ENCODE measurements at regions not wholly inside any gene's neighbourhood (a gene's known extent, or its start where the extent isn't known, plus 50 kb on each side); places are given as distances from the start of the nearest gene placed in this dataset.

DNA sequence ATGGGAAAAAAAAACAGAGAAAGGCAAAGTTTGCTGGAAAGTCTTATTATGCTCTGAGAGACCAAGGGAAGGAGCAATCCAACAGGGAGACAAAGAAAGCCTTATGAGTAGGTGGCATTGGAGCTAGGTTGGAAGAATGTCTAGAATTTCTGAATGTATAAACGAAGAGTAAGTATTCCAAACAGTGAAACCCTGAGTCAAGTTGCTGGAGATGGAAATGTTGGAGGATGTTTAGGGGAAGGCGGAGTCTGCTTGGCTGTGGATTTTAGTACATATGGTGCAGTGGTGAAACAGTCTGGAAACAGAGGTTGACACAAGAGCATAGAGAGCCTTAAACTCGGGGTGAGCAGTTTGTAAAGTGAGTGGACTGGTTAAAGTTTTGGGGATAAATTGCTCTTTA, 314.8 kb upstream of the CADM1 start:
- no peak for DNase-seq
- Histone ChIP-seq H3K4me1 (ENCODE audit: control insufficient read depth in 1 of 2, insufficient read depth in 2 of 2, low read depth in 1 of 2, low read length in 1 of 2) (no peaks in the 10 kb centered on the region; a peak in 1 of 4 replicates), H3K9me3 (0 out of 2 replicates have a peak, but pooled peaks cover 6% of the 10 kb centered on the region), H3K4me2 (no peak overlapping the region), H3K79me2 (ENCODE audit: insufficient read depth) (no peaks in the 10 kb centered on the region), H3K36me3 (replicated peaks in 1 of 2; ENCODE audit: control insufficient read depth in 1 of 2, insufficient read depth in 2 of 2, low read length in 1 of 2) (no peaks in the 10 kb centered on the region), H3K27ac (ENCODE audit: low read depth in 2 of 2, low read length in 1 of 2) (no peak overlapping the region), H3F3A (replicated peaks; ENCODE audit: insufficient read depth) (no peaks in the 10 kb centered on the region), H2AFZ (ENCODE audit: low read depth) (no peak overlapping the region), H3K9me2 (no peaks in the 10 kb centered on the region), H3K9ac (no peak overlapping the region), H3K4me3 (ENCODE audit: low read depth in 2 of 2, low read length in 1 of 2) (no peak overlapping the region), H3K27me3 (ENCODE audit: insufficient read depth) (no peaks in the 10 kb centered on the region), H4K20me1 (ENCODE audit: insufficient read depth) (no peaks in the 10 kb centered on the region)
- CTCF ChIA-PET, result interaction anchor here (1.2 kb wide), 1 partner anchor 17 kb away, joined by 4 read pairs; no protein-coding TSS in a partner anchor
- POLR2A ChIA-PET, result no interaction called here
- no peak for TF ChIP-seq SIN3A (IDR thresholded peaks at IDR 0.05; ENCODE audit: borderline replicate concordance, low read depth, low read length)
- TF ChIP-seq MAX (IDR thresholded peaks at IDR 0.05; ENCODE audit: low read depth), result no peak
- TF ChIP-seq, protein P1, sequence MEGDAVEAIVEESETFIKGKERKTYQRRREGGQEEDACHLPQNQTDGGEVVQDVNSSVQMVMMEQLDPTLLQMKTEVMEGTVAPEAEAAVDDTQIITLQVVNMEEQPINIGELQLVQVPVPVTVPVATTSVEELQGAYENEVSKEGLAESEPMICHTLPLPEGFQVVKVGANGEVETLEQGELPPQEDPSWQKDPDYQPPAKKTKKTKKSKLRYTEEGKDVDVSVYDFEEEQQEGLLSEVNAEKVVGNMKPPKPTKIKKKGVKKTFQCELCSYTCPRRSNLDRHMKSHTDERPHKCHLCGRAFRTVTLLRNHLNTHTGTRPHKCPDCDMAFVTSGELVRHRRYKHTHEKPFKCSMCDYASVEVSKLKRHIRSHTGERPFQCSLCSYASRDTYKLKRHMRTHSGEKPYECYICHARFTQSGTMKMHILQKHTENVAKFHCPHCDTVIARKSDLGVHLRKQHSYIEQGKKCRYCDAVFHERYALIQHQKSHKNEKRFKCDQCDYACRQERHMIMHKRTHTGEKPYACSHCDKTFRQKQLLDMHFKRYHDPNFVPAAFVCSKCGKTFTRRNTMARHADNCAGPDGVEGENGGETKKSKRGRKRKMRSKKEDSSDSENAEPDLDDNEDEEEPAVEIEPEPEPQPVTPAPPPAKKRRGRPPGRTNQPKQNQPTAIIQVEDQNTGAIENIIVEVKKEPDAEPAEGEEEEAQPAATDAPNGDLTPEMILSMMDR (IDR thresholded peaks at IDR 0.05), result no peak
- TF ChIP-seq REST (IDR thresholded peaks at IDR 0.05; ENCODE audit: low read depth, low read length), result no peak
- no peak for TF ChIP-seq MXI1 (IDR thresholded peaks at IDR 0.05; ENCODE audit: low read depth, low read length)
- no peak for TF ChIP-seq POLR2AphosphoS5 (IDR thresholded peaks at IDR 0.05; ENCODE audit: low read depth, low read length)
- no peak for TF ChIP-seq TEAD4 (IDR thresholded peaks at IDR 0.05; ENCODE audit: borderline replicate concordance, insufficient read depth)
- no peak for TF ChIP-seq RXRA (IDR thresholded peaks at IDR 0.05; ENCODE audit: borderline replicate concordance, low read depth)
- TF ChIP-seq TCF12 (IDR thresholded peaks at IDR 0.05), result no peak
- TF ChIP-seq ELF1 (IDR thresholded peaks at IDR 0.05), result no peak
- no peak for TF ChIP-seq SMC3 (IDR thresholded peaks at IDR 0.05; ENCODE audit: low read depth, low read length)
- no peak for TF ChIP-seq RAD21 (IDR thresholded peaks at IDR 0.05; ENCODE audit: low read length)
- TF ChIP-seq NRF1 (IDR thresholded peaks at IDR 0.05; ENCODE audit: low read depth, low read length), result no peak
- no peak for TF ChIP-seq YY1 (IDR thresholded peaks at IDR 0.05; ENCODE audit: low read depth)
- TF ChIP-seq JUND (IDR thresholded peaks at IDR 0.05), result no peak
- TF ChIP-seq PBX3 (IDR thresholded peaks at IDR 0.05), result no peak
- no peak for TF ChIP-seq EZH2phosphoT487 (IDR thresholded peaks at IDR 0.05; ENCODE audit: borderline replicate concordance, low read depth)
- WGBS (ENCODE audit: low lambda C conversion rate), result 23% methylated on average over 3 of the region's 3 CpGs

Data from SK-N-SH (cell line).